Liver (tissue), 3 donors: ENCODE measurements at regions not wholly inside any gene's neighbourhood (a gene's known extent, or its start where the extent isn't known, plus 50 kb on each side); places are given as distances from the start of the nearest gene placed in this dataset.

ENCODE experiments used
- ATF3 ChIP-seq: IDR thresholded peaks from 2 replicates; pipeline ENCODE4 v1.6.1; 2016; ENCODE audit warnings: antibody characterized with exemption
- CTCF ChIP-seq: fragments of 150-350 bp; IDR thresholded peaks from 2 replicates; pipeline ENCODE4 v1.5.1; 2017; ENCODE audit warnings: improper control_type of control experiment, low read depth, low read length; ENCODE audit not compliant: missing input control
- EGR1 ChIP-seq, 2 donors: IDR thresholded peaks; 2 replicates each; pipeline ENCODE4 v1.6.1; 2016 to 2018; ENCODE audit warnings: antibody characterized with exemption in 2 of 2, low read depth in 2 of 2
- FOXA1 ChIP-seq: IDR thresholded peaks from 2 replicates; pipeline ENCODE4 v1.6.1; 2016; ENCODE audit warnings: antibody characterized with exemption
- GABPA ChIP-seq, 2 donors: IDR thresholded peaks in 1 of 2; conservative IDR thresholded peaks in 1 of 2; 2 replicates each; pipeline ENCODE4 v1.6.1; 2016; ENCODE audit warnings: antibody characterized with exemption in 2 of 2, mild to moderate bottlenecking in 1 of 2, moderate library complexity in 1 of 2
- HNF4A ChIP-seq, 2 donors: conservative IDR thresholded peaks; 2 replicates each; pipeline ENCODE4 v1.6.1; 2016; ENCODE audit warnings: antibody characterized with exemption in 2 of 2, mild to moderate bottlenecking in 2 of 2
- JUND ChIP-seq, 2 donors: IDR thresholded peaks; 2 replicates each; pipeline ENCODE4 v1.6.1; 2016; ENCODE audit warnings: antibody characterized with exemption in 2 of 2
- MAX ChIP-seq: IDR thresholded peaks from 2 replicates; pipeline ENCODE4 v1.6.1; 2016; ENCODE audit warnings: antibody characterized with exemption
- RAD21 ChIP-seq, 2 donors: IDR thresholded peaks; 2 replicates each; pipeline ENCODE4 v1.6.1; 2016; ENCODE audit warnings: antibody characterized with exemption in 2 of 2, mild to moderate bottlenecking in 2 of 2
- REST ChIP-seq: IDR thresholded peaks from 2 replicates; pipeline ENCODE4 v1.6.1; 2016; ENCODE audit warnings: antibody characterized with exemption, mild to moderate bottlenecking
- SP1 ChIP-seq: IDR thresholded peaks from 2 replicates; pipeline ENCODE4 v1.6.1; 2018; ENCODE audit warnings: antibody characterized with exemption, mild to moderate bottlenecking
- TAF1 ChIP-seq: conservative IDR thresholded peaks from 2 replicates; pipeline ENCODE4 v1.6.1; 2016; ENCODE audit warnings: antibody characterized with exemption, mild to moderate bottlenecking
- YY1 ChIP-seq: IDR thresholded peaks from 2 replicates; pipeline ENCODE4 v1.6.1; 2016; ENCODE audit warnings: antibody characterized with exemption, mild to moderate bottlenecking
- donor health status: healthy.
- donor health status: healthy.

- TF ChIP-seq CTCF (no peak), SP1 (no peak), YY1 (no peak), TAF1 (no peak), GABPA (IDR thresholded peaks at IDR 0.05 in 1 of 2, conservative IDR thresholded peaks at IDR 0.05 in 1 of 2) (no peak), JUND (IDR thresholded peaks at IDR 0.05) (no peak), MAX (no peak), REST (no peak), EGR1 (IDR thresholded peaks at IDR 0.05; ENCODE audit: low read depth in 2 of 2) (no peak), RAD21 (IDR thresholded peaks at IDR 0.05) (no peak), FOXA1 (no peak), HNF4A (conservative IDR thresholded peaks at IDR 0.05) (no peak), ATF3 (no peak)
Measured at GRCh38 chr17:68714676-68715075, 113.5 kb upstream of the FAM20A start.
